ENCODE measurements at regions not wholly inside any gene's neighbourhood (a gene's known extent, or its start where the extent isn't known, plus 50 kb on each side); places are given as distances from the start of the nearest gene placed in this dataset.

DNA sequence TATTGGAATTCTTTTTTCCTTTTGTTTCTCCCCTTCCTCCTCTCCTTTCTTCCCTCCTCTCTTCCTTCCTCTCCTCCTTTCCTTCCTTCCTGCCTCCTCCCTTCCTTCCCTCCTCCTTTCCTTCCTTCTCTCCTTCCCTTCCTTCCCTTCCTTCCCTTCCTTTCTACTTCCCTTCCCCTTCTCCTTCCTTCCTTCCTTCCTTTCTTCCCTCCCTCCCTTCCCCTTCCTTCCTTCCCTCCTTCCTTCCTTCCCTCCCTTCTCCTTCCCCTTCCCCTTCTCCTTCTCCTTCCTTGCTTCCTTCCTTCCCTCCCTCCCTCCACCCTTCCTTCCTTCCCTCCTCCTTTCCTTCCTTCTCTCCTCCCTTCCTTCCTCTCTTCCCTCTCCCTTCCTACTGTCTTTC lies 431.0 kb upstream of the MEIS1 start:
- BruUV-seq (replicated peaks), result no TSS peak
- no peaks in the 10 kb centered on the region for H3K9me3 ChIP-seq (ENCODE audit: low read depth, low read length, poor library complexity, severe bottlenecking)
- no peak for DNase-seq (ENCODE audit: low spot score)
- ChIA-PET POLR2A (ENCODE audit: low non-redundant PET) (no interaction called here), CTCF (no interaction called here)
- H3K27me3 ChIP-seq (replicated peaks; ENCODE audit: insufficient read depth, low read depth, low read length, poor library complexity), result no peaks in the 10 kb centered on the region
- no peak overlapping the region for H3K27ac ChIP-seq (ENCODE audit: low read depth, low read length, poor library complexity, severe bottlenecking)
- H3K4me1 ChIP-seq (ENCODE audit: insufficient read depth, low read length, poor library complexity, severe bottlenecking), result peaks cover 15% of the 10 kb centered on the region
- no peak overlapping the region for H3K4me3 ChIP-seq (ENCODE audit: low read depth, low read length, poor library complexity, severe bottlenecking)
- TF ChIP-seq EZH2 (IDR thresholded peaks at IDR 0.05; ENCODE audit: borderline replicate concordance, low read depth, low read length, poor library complexity, severe bottlenecking), result no peak
- intact Hi-C loops (cut with micrococcal nuclease; ENCODE audit: unreplicated experiment), result no loop called here
- H3K36me3 ChIP-seq (ENCODE audit: insufficient read depth, low read length, poor library complexity, severe bottlenecking), result no peaks in the 10 kb centered on the region

GRCh38 chr2:66001538-66001937 lies 433.4 kb upstream of the MEIS1 start:
- ChIA-PET POLR2A (ENCODE audit: low non-redundant PET) (no interaction called here), CTCF (no interaction called here)

GRCh38 chr2:66000901-66001300 lies 434.0 kb upstream of the MEIS1 start:
- intact Hi-C loops (cut with micrococcal nuclease; ENCODE audit: unreplicated experiment), result no loop called here
- POLR2A ChIA-PET (ENCODE audit: low non-redundant PET), result interaction anchor here (0.6 kb wide), 1 partner anchor 579 kb away, joined by 9 read pairs; no protein-coding TSS in a partner anchor
- BruUV-seq (replicated peaks), result no TSS peak
- H3K27ac ChIP-seq (ENCODE audit: low read depth, low read length, poor library complexity, severe bottlenecking), result no peak overlapping the region
- H3K27me3 ChIP-seq (replicated peaks; ENCODE audit: insufficient read depth, low read depth, low read length, poor library complexity), result no peaks in the 10 kb centered on the region
- H3K9me3 ChIP-seq (ENCODE audit: low read depth, low read length, poor library complexity, severe bottlenecking), result no peaks in the 10 kb centered on the region
- CTCF ChIA-PET, result no interaction called here
- no peak for DNase-seq (ENCODE audit: low spot score)
- H3K4me1 ChIP-seq (ENCODE audit: insufficient read depth, low read length, poor library complexity, severe bottlenecking), result peaks cover 17% of the 10 kb centered on the region
- no peaks in the 10 kb centered on the region for H3K36me3 ChIP-seq (ENCODE audit: insufficient read depth, low read length, poor library complexity, severe bottlenecking)
- TF ChIP-seq, protein P1, sequence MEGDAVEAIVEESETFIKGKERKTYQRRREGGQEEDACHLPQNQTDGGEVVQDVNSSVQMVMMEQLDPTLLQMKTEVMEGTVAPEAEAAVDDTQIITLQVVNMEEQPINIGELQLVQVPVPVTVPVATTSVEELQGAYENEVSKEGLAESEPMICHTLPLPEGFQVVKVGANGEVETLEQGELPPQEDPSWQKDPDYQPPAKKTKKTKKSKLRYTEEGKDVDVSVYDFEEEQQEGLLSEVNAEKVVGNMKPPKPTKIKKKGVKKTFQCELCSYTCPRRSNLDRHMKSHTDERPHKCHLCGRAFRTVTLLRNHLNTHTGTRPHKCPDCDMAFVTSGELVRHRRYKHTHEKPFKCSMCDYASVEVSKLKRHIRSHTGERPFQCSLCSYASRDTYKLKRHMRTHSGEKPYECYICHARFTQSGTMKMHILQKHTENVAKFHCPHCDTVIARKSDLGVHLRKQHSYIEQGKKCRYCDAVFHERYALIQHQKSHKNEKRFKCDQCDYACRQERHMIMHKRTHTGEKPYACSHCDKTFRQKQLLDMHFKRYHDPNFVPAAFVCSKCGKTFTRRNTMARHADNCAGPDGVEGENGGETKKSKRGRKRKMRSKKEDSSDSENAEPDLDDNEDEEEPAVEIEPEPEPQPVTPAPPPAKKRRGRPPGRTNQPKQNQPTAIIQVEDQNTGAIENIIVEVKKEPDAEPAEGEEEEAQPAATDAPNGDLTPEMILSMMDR (conservative IDR thresholded peaks at IDR 0.05; ENCODE audit: low read depth, low read length), result no peak
- no peak for TF ChIP-seq EZH2 (IDR thresholded peaks at IDR 0.05; ENCODE audit: borderline replicate concordance, low read depth, low read length, poor library complexity, severe bottlenecking)
- H3K4me3 ChIP-seq (ENCODE audit: low read depth, low read length, poor library complexity, severe bottlenecking), result no peak overlapping the region

More at GRCh38 chr2:66001538-66001937, 433.4 kb upstream of the MEIS1 start:
- no peaks in the 10 kb centered on the region for H3K9me3 ChIP-seq (ENCODE audit: low read depth, low read length, poor library complexity, severe bottlenecking)
- H3K27ac ChIP-seq (ENCODE audit: low read depth, low read length, poor library complexity, severe bottlenecking), result no peak overlapping the region
- TF ChIP-seq, protein P1 (conservative IDR thresholded peaks at IDR 0.05; ENCODE audit: low read depth, low read length), result no peak
- no peak for TF ChIP-seq EZH2 (IDR thresholded peaks at IDR 0.05; ENCODE audit: borderline replicate concordance, low read depth, low read length, poor library complexity, severe bottlenecking)
- intact Hi-C loops (cut with micrococcal nuclease; ENCODE audit: unreplicated experiment), result no loop called here
- H3K36me3 ChIP-seq (ENCODE audit: insufficient read depth, low read length, poor library complexity, severe bottlenecking), result no peaks in the 10 kb centered on the region
- no peaks in the 10 kb centered on the region for H3K27me3 ChIP-seq (replicated peaks; ENCODE audit: insufficient read depth, low read depth, low read length, poor library complexity)
- no peak overlapping the region for H3K4me3 ChIP-seq (ENCODE audit: low read depth, low read length, poor library complexity, severe bottlenecking)
- peaks cover 17% of the 10 kb centered on the region for H3K4me1 ChIP-seq (ENCODE audit: insufficient read depth, low read length, poor library complexity, severe bottlenecking)
- DNase-seq (ENCODE audit: low spot score), result no peak
- BruUV-seq (replicated peaks), result no TSS peak

DNA sequence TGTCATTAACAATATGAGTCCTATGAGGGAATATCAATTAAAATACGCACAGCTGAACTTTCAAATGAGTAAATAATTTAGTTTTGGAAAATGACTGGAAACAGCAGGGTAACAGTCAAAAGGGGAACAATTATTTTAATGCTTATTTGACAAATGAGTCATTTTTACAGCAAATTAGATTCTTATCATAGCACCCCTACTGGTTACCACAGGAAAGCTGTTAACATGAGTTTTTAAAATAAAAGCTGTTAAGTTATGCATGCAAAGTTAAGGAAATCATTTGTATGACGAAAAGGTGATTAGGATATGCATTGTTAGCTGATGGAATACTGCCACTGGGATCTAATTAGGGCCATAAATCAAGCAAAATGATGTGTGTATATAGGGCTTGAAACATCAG lies 435.1 kb upstream of the MEIS1 start:
- intact Hi-C loops (cut with micrococcal nuclease; ENCODE audit: unreplicated experiment), result loop anchor here (10.0 kb wide), 3 partner anchors 205 to 575 kb away; no protein-coding TSS in a partner anchor
- no peak for TF ChIP-seq EZH2 (IDR thresholded peaks at IDR 0.05; ENCODE audit: borderline replicate concordance, low read depth, low read length, poor library complexity, severe bottlenecking)
- TF ChIP-seq, protein P1 (conservative IDR thresholded peaks at IDR 0.05; ENCODE audit: low read depth, low read length), result peak; percentile 57
- ChIA-PET POLR2A (ENCODE audit: low non-redundant PET) (no interaction called here), CTCF (no interaction called here)
- H3K4me3 ChIP-seq (ENCODE audit: low read depth, low read length, poor library complexity, severe bottlenecking), result no peak overlapping the region
- peak overlapping the region; percentile 8 for H3K27ac ChIP-seq (ENCODE audit: low read depth, low read length, poor library complexity, severe bottlenecking)
- BruUV-seq (replicated peaks), result no TSS peak
- H3K4me1 ChIP-seq (ENCODE audit: insufficient read depth, low read length, poor library complexity, severe bottlenecking), result peaks cover 17% of the 10 kb centered on the region
- no peaks in the 10 kb centered on the region for H3K9me3 ChIP-seq (ENCODE audit: low read depth, low read length, poor library complexity, severe bottlenecking)
- no peaks in the 10 kb centered on the region for H3K36me3 ChIP-seq (ENCODE audit: insufficient read depth, low read length, poor library complexity, severe bottlenecking)
- peak; percentile 88 for DNase-seq (ENCODE audit: low spot score)
- peaks cover 8% of the 10 kb centered on the region for H3K27me3 ChIP-seq (replicated peaks; ENCODE audit: insufficient read depth, low read depth, low read length, poor library complexity)
